PC-3 (cell line): ENCODE measurements at regions not wholly inside any gene's neighbourhood (a gene's known extent, or its start where the extent isn't known, plus 50 kb on each side); places are given as distances from the start of the nearest gene placed in this dataset.

Experiments used
- EZH2 ChIP-seq: fragments of 300-600 bp; sonication (generic); IDR thresholded peaks from one replicate; pipeline ENCODE4 v1.6.1; 2017; ENCODE audit warnings: antibody characterized with exemption, mild to moderate bottlenecking, low read length; ENCODE audit not compliant: unreplicated experiment
- TF ChIP-seq, protein P1 (sequence below): fragments of 300-600 bp; sonication (generic); conservative IDR thresholded peaks from 2 replicates; pipeline ENCODE4 v1.5.1; 2017; ENCODE audit warnings: antibody characterized with exemption, low read depth, mild to moderate bottlenecking, low read length

DNA sequence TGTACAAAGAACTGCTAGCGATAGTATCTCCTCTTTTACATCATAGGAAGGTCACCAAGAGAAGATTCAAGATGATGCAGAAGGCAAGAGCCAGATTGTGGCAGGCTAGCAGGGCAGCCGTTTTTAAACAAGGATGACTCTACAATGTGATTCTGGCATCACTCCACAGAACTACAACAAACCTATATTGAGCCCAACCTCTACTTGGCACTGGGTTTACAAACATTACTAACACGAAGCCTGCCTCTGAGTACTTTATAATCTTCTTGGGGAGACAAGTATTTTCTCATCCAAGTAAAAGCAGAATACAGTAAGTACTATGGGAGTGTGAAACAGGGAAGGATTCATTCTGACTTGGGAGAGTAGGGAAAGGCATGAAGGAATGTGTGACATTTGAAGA is 448.6 kb downstream of the ZNF608 start:
- TF ChIP-seq, protein P1, sequence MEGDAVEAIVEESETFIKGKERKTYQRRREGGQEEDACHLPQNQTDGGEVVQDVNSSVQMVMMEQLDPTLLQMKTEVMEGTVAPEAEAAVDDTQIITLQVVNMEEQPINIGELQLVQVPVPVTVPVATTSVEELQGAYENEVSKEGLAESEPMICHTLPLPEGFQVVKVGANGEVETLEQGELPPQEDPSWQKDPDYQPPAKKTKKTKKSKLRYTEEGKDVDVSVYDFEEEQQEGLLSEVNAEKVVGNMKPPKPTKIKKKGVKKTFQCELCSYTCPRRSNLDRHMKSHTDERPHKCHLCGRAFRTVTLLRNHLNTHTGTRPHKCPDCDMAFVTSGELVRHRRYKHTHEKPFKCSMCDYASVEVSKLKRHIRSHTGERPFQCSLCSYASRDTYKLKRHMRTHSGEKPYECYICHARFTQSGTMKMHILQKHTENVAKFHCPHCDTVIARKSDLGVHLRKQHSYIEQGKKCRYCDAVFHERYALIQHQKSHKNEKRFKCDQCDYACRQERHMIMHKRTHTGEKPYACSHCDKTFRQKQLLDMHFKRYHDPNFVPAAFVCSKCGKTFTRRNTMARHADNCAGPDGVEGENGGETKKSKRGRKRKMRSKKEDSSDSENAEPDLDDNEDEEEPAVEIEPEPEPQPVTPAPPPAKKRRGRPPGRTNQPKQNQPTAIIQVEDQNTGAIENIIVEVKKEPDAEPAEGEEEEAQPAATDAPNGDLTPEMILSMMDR, result no peak
- no peak for TF ChIP-seq EZH2
